ENCODE measurements at regions not wholly inside any gene's neighbourhood (a gene's known extent, or its start where the extent isn't known, plus 50 kb on each side); places are given as distances from the start of the nearest gene placed in this dataset.
"Not testable (repeated sequence)": the region's sequence is repeated elsewhere in the genome, so short reads cannot be mapped to it uniquely, and the experiment has no call there.

DNA sequence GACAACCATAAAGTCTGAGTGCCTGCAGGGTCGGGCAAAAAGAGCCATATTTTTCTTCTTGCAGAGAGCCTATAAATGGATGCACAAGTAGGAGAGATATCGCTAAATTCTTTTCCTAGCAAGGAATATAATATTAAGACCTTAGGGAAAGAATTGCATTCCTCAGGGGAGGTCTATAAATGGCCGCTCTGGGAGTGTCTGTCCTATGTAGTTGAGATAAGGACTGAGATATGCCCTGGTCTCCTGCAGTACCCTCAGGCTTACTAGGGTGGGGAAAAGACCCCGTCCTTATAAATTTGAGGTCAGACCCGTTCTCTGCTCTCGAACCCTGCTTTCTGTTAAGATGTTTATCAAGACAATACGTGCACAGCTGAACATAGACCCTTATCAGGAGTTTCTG lies 250.9 kb downstream of the ANKRD50 start:
- TF ChIP-seq SUZ12 (IDR thresholded peaks at IDR 0.05; ENCODE audit: extremely low read depth, insufficient read depth, insufficient read length); YY1 (IDR thresholded peaks at IDR 0.05; ENCODE audit: insufficient read depth, insufficient read length); ZNF274 (IDR thresholded peaks at IDR 0.05; ENCODE audit: low read depth, low read length): not testable (repeated sequence)

Measured in NT2/D1 (cell line).